IMR-90 (cell line): ENCODE measurements at regions not wholly inside any gene's neighbourhood (a gene's known extent, or its start where the extent isn't known, plus 50 kb on each side); places are given as distances from the start of the nearest gene placed in this dataset.

Experiments used
- ATAC-seq: fragments of 200-7000 bp; cut with Tn5 transposase; 2 replicates; pipeline ENCODE4 v1.9.1; 2020; ENCODE audit warnings: low read depth, mild to moderate bottlenecking, moderate library complexity
- BruUV-seq: library from RNA; stranded (reverse); fragments of 400-500 nt; replicated peaks from 2 replicates; lab custom pipeline; 2021; lab: Mats Ljungman, UMichigan
- CTCF ChIA-PET: fragments of 300-600 bp; formaldehyde crosslinking; extraction: SDS; loops from one replicate; lab custom pipeline; 2021; ENCODE audit warnings: antibody characterized with exemption; lab: Yijun Ruan, JAX
- POLR2A ChIA-PET: fragments of 300-600 bp; sonication (Branson Sonifier 250); formaldehyde crosslinking; loops from one replicate; lab custom pipeline; 2022; ENCODE audit warnings: antibody characterized with exemption; ENCODE audit not compliant: unreplicated experiment; lab: Charles Lee
- DNase-seq: peaks from one replicate; pipeline ENCODE4 v3.0.0; 2013
- H2AFZ ChIP-seq: replicated peaks from 2 replicates; pipeline ENCODE3; 2013; ENCODE audit warnings: low read length, mild to moderate bottlenecking; ENCODE audit not compliant: poor library complexity
- H2AK5ac ChIP-seq: 2 replicates; pipeline ENCODE4 v1.6.1; 2013; ENCODE audit warnings: low read depth, low read length, inconsistent platforms
- H2AK9ac ChIP-seq: replicated peaks from 2 replicates; pipeline ENCODE3; 2013; ENCODE audit warnings: mild to moderate bottlenecking, low read depth, low read length, moderate library complexity; ENCODE audit not compliant: poor library complexity
- H2BK120ac ChIP-seq: 2 replicates; pipeline ENCODE4 v1.6.1; 2013; ENCODE audit warnings: low read depth, low read length, inconsistent platforms
- H2BK15ac ChIP-seq: 3 replicates; pipeline ENCODE4 v1.6.1; 2013; ENCODE audit warnings: low read depth, low read length, inconsistent platforms
- H2BK20ac ChIP-seq: 2 replicates; pipeline ENCODE4 v1.6.1; 2013; ENCODE audit warnings: low read depth, mild to moderate bottlenecking, inconsistent platforms, low read length, moderate library complexity
- H2BK5ac ChIP-seq: 2 replicates; pipeline ENCODE4 v1.6.1; 2013; ENCODE audit warnings: mild to moderate bottlenecking, low read depth, low read length, inconsistent platforms; ENCODE audit not compliant: poor library complexity, severe bottlenecking
- H3K14ac ChIP-seq: replicated peaks from 2 replicates; pipeline ENCODE4 v1.6.1; 2013; ENCODE audit warnings: low read depth, low read length, inconsistent platforms
- H3K18ac ChIP-seq: 2 replicates; pipeline ENCODE4 v1.6.1; 2013; ENCODE audit warnings: low read depth, low read length, control low read depth
- H3K23ac ChIP-seq: 2 replicates; pipeline ENCODE4 v1.6.1; 2013; ENCODE audit warnings: low read depth, low read length, inconsistent platforms
- H3K27ac ChIP-seq: 2 replicates; pipeline ENCODE4 v1.5.1; 2013; ENCODE audit warnings: mild to moderate bottlenecking, control low read depth, low read length; ENCODE audit not compliant: insufficient read depth
- H3K27me3 ChIP-seq: 2 replicates; pipeline ENCODE4 v1.6.1; 2013; ENCODE audit warnings: low read length; ENCODE audit not compliant: control insufficient read depth, insufficient read depth
- H3K36me3 ChIP-seq: 2 replicates; pipeline ENCODE4 v1.6.1; 2013; ENCODE audit warnings: low read length, mixed read lengths; ENCODE audit not compliant: control insufficient read depth, insufficient read depth
- H3K4ac ChIP-seq: 2 replicates; pipeline ENCODE4 v1.6.1; 2013; ENCODE audit warnings: low read depth, low read length, inconsistent platforms
- H3K4me1 ChIP-seq: 2 replicates; pipeline ENCODE4 v1.6.1; 2013; ENCODE audit warnings: low read length, mixed read lengths; ENCODE audit not compliant: control insufficient read depth, insufficient read depth
- H3K4me2 ChIP-seq: 2 replicates; pipeline ENCODE4 v1.6.1; 2013; ENCODE audit warnings: low read depth, mild to moderate bottlenecking, control low read depth, low read length, moderate library complexity
- H3K4me3 ChIP-seq: 2 replicates; pipeline ENCODE4 v1.5.1; 2013; ENCODE audit warnings: low read depth, mild to moderate bottlenecking, control low read depth, low read length, moderate library complexity; ENCODE audit not compliant: insufficient read depth
- H3K56ac ChIP-seq: 2 replicates; pipeline ENCODE4 v1.6.1; 2013; ENCODE audit warnings: low read length, inconsistent platforms; ENCODE audit not compliant: insufficient read depth; ENCODE audit errors: extremely low read depth
- H3K79me1 ChIP-seq, 2 experiments: 2 replicates each; pipeline ENCODE4 v1.6.1; 2013; ENCODE audit warnings: low read length in 2 of 2, inconsistent platforms in 1 of 2, low read depth in 1 of 2
- H3K9ac ChIP-seq: 2 replicates; pipeline ENCODE4 v1.6.1; 2013; ENCODE audit warnings: low read depth, low read length, control low read depth
- H3K9me1 ChIP-seq: 2 replicates; pipeline ENCODE4 v1.6.1; 2013; ENCODE audit warnings: low read length, inconsistent platforms; ENCODE audit not compliant: insufficient read depth
- H3K9me3 ChIP-seq: 2 replicates; pipeline ENCODE4 v1.6.1; 2013; ENCODE audit warnings: low read length; ENCODE audit not compliant: control insufficient read depth, insufficient read depth
- H4K20me1 ChIP-seq: 2 replicates; pipeline ENCODE4 v1.6.1; 2013; ENCODE audit warnings: low read length, inconsistent platforms; ENCODE audit not compliant: insufficient read depth
- H4K5ac ChIP-seq: 2 replicates; pipeline ENCODE4 v1.6.1; 2013; ENCODE audit warnings: mild to moderate bottlenecking, low read depth, low read length, control low read depth
- H4K8ac ChIP-seq, 2 experiments: 2 replicates each; pipeline ENCODE4 v1.6.1; 2013; ENCODE audit warnings: low read depth in 2 of 2, low read length in 2 of 2, control low read depth in 1 of 2, inconsistent platforms in 1 of 2
- H4K91ac ChIP-seq: 2 replicates; pipeline ENCODE4 v1.6.1; 2013; ENCODE audit warnings: low read depth, low read length, inconsistent platforms; ENCODE audit not compliant: insufficient read depth
- BHLHE40 ChIP-seq: fragments of 150-350 bp; IDR thresholded peaks from 2 replicates; pipeline ENCODE4 v1.6.1; 2016; ENCODE audit warnings: mild to moderate bottlenecking, low read depth, low read length
- CEBPB ChIP-seq: IDR thresholded peaks from 2 replicates; pipeline ENCODE4 v1.6.1; 2012; ENCODE audit warnings: low read depth, low read length, improper control_type of control experiment
- CHD1 ChIP-seq: IDR thresholded peaks from 2 replicates; pipeline ENCODE4 v1.6.1; 2012; ENCODE audit warnings: low read depth, low read length, improper control_type of control experiment
- CTCF ChIP-seq: conservative IDR thresholded peaks from 2 replicates; pipeline ENCODE4 v1.5.1; 2012; ENCODE audit warnings: mild to moderate bottlenecking, low read depth, low read length, improper control_type of control experiment
- FOS ChIP-seq: fragments of 150-350 bp; IDR thresholded peaks from 2 replicates; pipeline ENCODE4 v1.6.1; 2016; ENCODE audit warnings: low read depth, low read length
- MXI1 ChIP-seq: IDR thresholded peaks from 2 replicates; pipeline ENCODE4 v1.6.1; 2012; ENCODE audit warnings: low read depth, mild to moderate bottlenecking, low read length, moderate library complexity, borderline replicate concordance
- NFE2L2 ChIP-seq: fragments of 150-350 bp; IDR thresholded peaks from 2 replicates; pipeline ENCODE4 v1.6.1; 2016; ENCODE audit warnings: low read depth, mild to moderate bottlenecking, low read length
- RFX5 ChIP-seq: IDR thresholded peaks from 2 replicates; pipeline ENCODE4 v1.8.0; 2012; ENCODE audit warnings: low read depth, mild to moderate bottlenecking, low read length, moderate library complexity
- WGBS, 2 experiments: methylation state at CpG; one replicate each; pipeline versions ENCODE4 v1.1.5 to v1.1.7; 2013; ENCODE audit warnings: missing lambda C conversion rate in 2 of 2; ENCODE audit not compliant: insufficient read length in 1 of 2; ENCODE audit errors: extremely low coverage in 2 of 2; 5-methylcytosine and 5-hydroxymethylcytosine counted together
- dilution Hi-C: fragments of 300-500 bp; cut with HindIII; formaldehyde crosslinking; loops from one replicate; pipeline ENCODE4 v1.14.3; 2018; ENCODE audit warnings: low sequenced_read_pairs; ENCODE audit not compliant: unreplicated experiment
- in situ Hi-C: fragments of 300-500 bp; cut with MboI; formaldehyde crosslinking; loops from 3 replicates; pipeline ENCODE4 v1.14.3; 2019; ENCODE audit warnings: low sequenced_read_pairs, inconsistent platforms, mixed read lengths
- intact Hi-C: fragments of 100-400 bp; cut with micrococcal nuclease; formaldehyde crosslinking; loops from 2 replicates; pipeline ENCODE4 v1.10.0; 2022
- TF ChIP-seq, protein P1 (sequence below): fragments of 150-350 bp; IDR thresholded peaks from 2 replicates; pipeline ENCODE4 v1.6.1; 2017; ENCODE audit warnings: mild to moderate bottlenecking, antibody characterized with exemption, low read length, low read depth

- H3K9me3 ChIP-seq: no peaks in the 10 kb centered on the region
- H3K27ac ChIP-seq: no peak overlapping the region
- no peak for ATAC-seq
- in situ Hi-C loops: no loop called here
- H4K5ac ChIP-seq: no peak overlapping the region
- H3K56ac ChIP-seq: no peak overlapping the region
- no peak overlapping the region for H3K4ac ChIP-seq
- no peak overlapping the region for H2BK15ac ChIP-seq
- no peaks in the 10 kb centered on the region for H4K20me1 ChIP-seq
- no peak overlapping the region for H2BK120ac ChIP-seq
- no peak overlapping the region for H2AK5ac ChIP-seq
- ChIA-PET POLR2A (no interaction called here), CTCF (no interaction called here)
- H3K14ac ChIP-seq: no peak overlapping the region
- no peak overlapping the region for H4K8ac ChIP-seq
- intact Hi-C loops: no loop called here
- H4K91ac ChIP-seq: no peak overlapping the region
- no peak overlapping the region for H2BK5ac ChIP-seq
- no peak overlapping the region for H3K9ac ChIP-seq
- H3K9me1 ChIP-seq: no peaks in the 10 kb centered on the region
- no peaks in the 10 kb centered on the region for H3K4me1 ChIP-seq
- no TSS peak for BruUV-seq
- H3K4me3 ChIP-seq: no peak overlapping the region
- no peak overlapping the region for H2AFZ ChIP-seq
- no peak overlapping the region for H2BK20ac ChIP-seq
- H3K79me1 ChIP-seq: no peaks in the 10 kb centered on the region
- no peaks in the 10 kb centered on the region for H3K36me3 ChIP-seq
- no peaks in the 10 kb centered on the region for H3K27me3 ChIP-seq
- no peak for DNase-seq
- H3K18ac ChIP-seq: no peak overlapping the region
- H3K4me2 ChIP-seq: no peak overlapping the region
- dilution Hi-C loops: no loop called here
- H2AK9ac ChIP-seq: no peak overlapping the region
- no peak overlapping the region for H3K23ac ChIP-seq
- WGBS, 2 experiments: no CpG with 5 or more reads among the region's 1 CpG
- no peak for TF ChIP-seq CTCF
- TF ChIP-seq RFX5: no peak
- TF ChIP-seq FOS: no peak
- no peak for TF ChIP-seq NFE2L2
- no peak for TF ChIP-seq BHLHE40
- no peak for TF ChIP-seq CHD1
- TF ChIP-seq CEBPB: no peak
- no peak for TF ChIP-seq MXI1
- TF ChIP-seq, protein P1, sequence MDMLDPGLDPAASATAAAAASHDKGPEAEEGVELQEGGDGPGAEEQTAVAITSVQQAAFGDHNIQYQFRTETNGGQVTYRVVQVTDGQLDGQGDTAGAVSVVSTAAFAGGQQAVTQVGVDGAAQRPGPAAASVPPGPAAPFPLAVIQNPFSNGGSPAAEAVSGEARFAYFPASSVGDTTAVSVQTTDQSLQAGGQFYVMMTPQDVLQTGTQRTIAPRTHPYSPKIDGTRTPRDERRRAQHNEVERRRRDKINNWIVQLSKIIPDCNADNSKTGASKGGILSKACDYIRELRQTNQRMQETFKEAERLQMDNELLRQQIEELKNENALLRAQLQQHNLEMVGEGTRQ: no peak
Observed at GRCh38 chr2:118481299-118481698, 366.1 kb downstream of the EN1 start.
